IMR-90 (cell line): ENCODE measurements at regions not wholly inside any gene's neighbourhood (a gene's known extent, or its start where the extent isn't known, plus 50 kb on each side); places are given as distances from the start of the nearest gene placed in this dataset.

ENCODE experiments used
- ATAC-seq: fragments of 200-7000 bp; cut with Tn5 transposase; 2 replicates; pipeline ENCODE4 v1.9.1; 2020; ENCODE audit warnings: low read depth, mild to moderate bottlenecking, moderate library complexity
- BruUV-seq: library from RNA; stranded (reverse); fragments of 400-500 nt; replicated peaks from 2 replicates; lab custom pipeline; 2021; lab: Mats Ljungman, UMichigan
- CTCF ChIA-PET: fragments of 300-600 bp; formaldehyde crosslinking; extraction: SDS; loops from one replicate; lab custom pipeline; 2021; ENCODE audit warnings: antibody characterized with exemption; lab: Yijun Ruan, JAX
- POLR2A ChIA-PET: fragments of 300-600 bp; sonication (Branson Sonifier 250); formaldehyde crosslinking; loops from one replicate; lab custom pipeline; 2022; ENCODE audit warnings: antibody characterized with exemption; ENCODE audit not compliant: unreplicated experiment; lab: Charles Lee
- DNase-seq: peaks from one replicate; pipeline ENCODE4 v3.0.0; 2013
- H2AFZ ChIP-seq: replicated peaks from 2 replicates; pipeline ENCODE3; 2013; ENCODE audit warnings: low read length, mild to moderate bottlenecking; ENCODE audit not compliant: poor library complexity
- H2AK5ac ChIP-seq: 2 replicates; pipeline ENCODE4 v1.6.1; 2013; ENCODE audit warnings: low read depth, low read length, inconsistent platforms
- H2AK9ac ChIP-seq: replicated peaks from 2 replicates; pipeline ENCODE3; 2013; ENCODE audit warnings: mild to moderate bottlenecking, low read depth, low read length, moderate library complexity; ENCODE audit not compliant: poor library complexity
- H2BK120ac ChIP-seq: 2 replicates; pipeline ENCODE4 v1.6.1; 2013; ENCODE audit warnings: low read depth, low read length, inconsistent platforms
- H2BK15ac ChIP-seq: 3 replicates; pipeline ENCODE4 v1.6.1; 2013; ENCODE audit warnings: low read depth, low read length, inconsistent platforms
- H2BK20ac ChIP-seq: 2 replicates; pipeline ENCODE4 v1.6.1; 2013; ENCODE audit warnings: low read depth, mild to moderate bottlenecking, inconsistent platforms, low read length, moderate library complexity
- H2BK5ac ChIP-seq: 2 replicates; pipeline ENCODE4 v1.6.1; 2013; ENCODE audit warnings: mild to moderate bottlenecking, low read depth, low read length, inconsistent platforms; ENCODE audit not compliant: poor library complexity, severe bottlenecking
- H3K14ac ChIP-seq: replicated peaks from 2 replicates; pipeline ENCODE4 v1.6.1; 2013; ENCODE audit warnings: low read depth, low read length, inconsistent platforms
- H3K18ac ChIP-seq: 2 replicates; pipeline ENCODE4 v1.6.1; 2013; ENCODE audit warnings: low read depth, low read length, control low read depth
- H3K23ac ChIP-seq: 2 replicates; pipeline ENCODE4 v1.6.1; 2013; ENCODE audit warnings: low read depth, low read length, inconsistent platforms
- H3K27ac ChIP-seq: 2 replicates; pipeline ENCODE4 v1.5.1; 2013; ENCODE audit warnings: mild to moderate bottlenecking, control low read depth, low read length; ENCODE audit not compliant: insufficient read depth
- H3K27me3 ChIP-seq: 2 replicates; pipeline ENCODE4 v1.6.1; 2013; ENCODE audit warnings: low read length; ENCODE audit not compliant: control insufficient read depth, insufficient read depth
- H3K36me3 ChIP-seq: 2 replicates; pipeline ENCODE4 v1.6.1; 2013; ENCODE audit warnings: low read length, mixed read lengths; ENCODE audit not compliant: control insufficient read depth, insufficient read depth
- H3K4ac ChIP-seq: 2 replicates; pipeline ENCODE4 v1.6.1; 2013; ENCODE audit warnings: low read depth, low read length, inconsistent platforms
- H3K4me1 ChIP-seq: 2 replicates; pipeline ENCODE4 v1.6.1; 2013; ENCODE audit warnings: low read length, mixed read lengths; ENCODE audit not compliant: control insufficient read depth, insufficient read depth
- H3K4me2 ChIP-seq: 2 replicates; pipeline ENCODE4 v1.6.1; 2013; ENCODE audit warnings: low read depth, mild to moderate bottlenecking, control low read depth, low read length, moderate library complexity
- H3K4me3 ChIP-seq: 2 replicates; pipeline ENCODE4 v1.5.1; 2013; ENCODE audit warnings: low read depth, mild to moderate bottlenecking, control low read depth, low read length, moderate library complexity; ENCODE audit not compliant: insufficient read depth
- H3K56ac ChIP-seq: 2 replicates; pipeline ENCODE4 v1.6.1; 2013; ENCODE audit warnings: low read length, inconsistent platforms; ENCODE audit not compliant: insufficient read depth; ENCODE audit errors: extremely low read depth
- H3K79me1 ChIP-seq, 2 experiments: 2 replicates each; pipeline ENCODE4 v1.6.1; 2013; ENCODE audit warnings: low read length in 2 of 2, inconsistent platforms in 1 of 2, low read depth in 1 of 2
- H3K9ac ChIP-seq: 2 replicates; pipeline ENCODE4 v1.6.1; 2013; ENCODE audit warnings: low read depth, low read length, control low read depth
- H3K9me1 ChIP-seq: 2 replicates; pipeline ENCODE4 v1.6.1; 2013; ENCODE audit warnings: low read length, inconsistent platforms; ENCODE audit not compliant: insufficient read depth
- H3K9me3 ChIP-seq: 2 replicates; pipeline ENCODE4 v1.6.1; 2013; ENCODE audit warnings: low read length; ENCODE audit not compliant: control insufficient read depth, insufficient read depth
- H4K20me1 ChIP-seq: 2 replicates; pipeline ENCODE4 v1.6.1; 2013; ENCODE audit warnings: low read length, inconsistent platforms; ENCODE audit not compliant: insufficient read depth
- H4K5ac ChIP-seq: 2 replicates; pipeline ENCODE4 v1.6.1; 2013; ENCODE audit warnings: mild to moderate bottlenecking, low read depth, low read length, control low read depth
- H4K8ac ChIP-seq, 2 experiments: 2 replicates each; pipeline ENCODE4 v1.6.1; 2013; ENCODE audit warnings: low read depth in 2 of 2, low read length in 2 of 2, control low read depth in 1 of 2, inconsistent platforms in 1 of 2
- H4K91ac ChIP-seq: 2 replicates; pipeline ENCODE4 v1.6.1; 2013; ENCODE audit warnings: low read depth, low read length, inconsistent platforms; ENCODE audit not compliant: insufficient read depth
- BHLHE40 ChIP-seq: fragments of 150-350 bp; IDR thresholded peaks from 2 replicates; pipeline ENCODE4 v1.6.1; 2016; ENCODE audit warnings: mild to moderate bottlenecking, low read depth, low read length
- CEBPB ChIP-seq: IDR thresholded peaks from 2 replicates; pipeline ENCODE4 v1.6.1; 2012; ENCODE audit warnings: low read depth, low read length, improper control_type of control experiment
- CTCF ChIP-seq: conservative IDR thresholded peaks from 2 replicates; pipeline ENCODE4 v1.5.1; 2012; ENCODE audit warnings: mild to moderate bottlenecking, low read depth, low read length, improper control_type of control experiment
- ELK1 ChIP-seq: fragments of 150-350 bp; IDR thresholded peaks from 2 replicates; pipeline ENCODE4 v1.6.1; 2016; ENCODE audit warnings: low read depth, mild to moderate bottlenecking, low read length, moderate library complexity, borderline replicate concordance
- MAFK ChIP-seq: IDR thresholded peaks from 2 replicates; pipeline ENCODE4 v1.6.1; 2012; ENCODE audit warnings: low read depth, low read length, improper control_type of control experiment
- MAZ ChIP-seq: IDR thresholded peaks from 2 replicates; pipeline ENCODE4 v1.6.1; 2012; ENCODE audit warnings: low read depth, mild to moderate bottlenecking, low read length, improper control_type of control experiment, moderate library complexity, borderline replicate concordance
- MXI1 ChIP-seq: IDR thresholded peaks from 2 replicates; pipeline ENCODE4 v1.6.1; 2012; ENCODE audit warnings: low read depth, mild to moderate bottlenecking, low read length, moderate library complexity, borderline replicate concordance
- NFE2L2 ChIP-seq: fragments of 150-350 bp; IDR thresholded peaks from 2 replicates; pipeline ENCODE4 v1.6.1; 2016; ENCODE audit warnings: low read depth, mild to moderate bottlenecking, low read length
- POLR2A ChIP-seq: IDR thresholded peaks from 2 replicates; pipeline ENCODE4 v1.6.1; 2012; ENCODE audit warnings: mild to moderate bottlenecking, low read depth, low read length
- RFX5 ChIP-seq: IDR thresholded peaks from 2 replicates; pipeline ENCODE4 v1.8.0; 2012; ENCODE audit warnings: low read depth, mild to moderate bottlenecking, low read length, moderate library complexity
- SMC3 ChIP-seq: fragments of 150-350 bp; IDR thresholded peaks from 2 replicates; pipeline ENCODE4 v1.6.1; 2016; ENCODE audit warnings: low read depth, mild to moderate bottlenecking, antibody characterized with exemption, low read length, moderate library complexity
- USF2 ChIP-seq: fragments of 150-350 bp; IDR thresholded peaks from 2 replicates; pipeline ENCODE4 v1.6.1; 2017; ENCODE audit warnings: mild to moderate bottlenecking, antibody characterized with exemption, low read length, low read depth
- WGBS, 2 experiments: methylation state at CpG; one replicate each; pipeline versions ENCODE4 v1.1.5 to v1.1.7; 2013; ENCODE audit warnings: missing lambda C conversion rate in 2 of 2; ENCODE audit not compliant: insufficient read length in 1 of 2; ENCODE audit errors: extremely low coverage in 2 of 2; 5-methylcytosine and 5-hydroxymethylcytosine counted together
- dilution Hi-C: fragments of 300-500 bp; cut with HindIII; formaldehyde crosslinking; loops from one replicate; pipeline ENCODE4 v1.14.3; 2018; ENCODE audit warnings: low sequenced_read_pairs; ENCODE audit not compliant: unreplicated experiment
- in situ Hi-C: fragments of 300-500 bp; cut with MboI; formaldehyde crosslinking; loops from 3 replicates; pipeline ENCODE4 v1.14.3; 2019; ENCODE audit warnings: low sequenced_read_pairs, inconsistent platforms, mixed read lengths
- intact Hi-C: fragments of 100-400 bp; cut with micrococcal nuclease; formaldehyde crosslinking; loops from 2 replicates; pipeline ENCODE4 v1.10.0; 2022

GRCh38 chr9:88236511-88237478 is 98.5 kb upstream of the SPATA31C2 start (continued):
- no peak for TF ChIP-seq BHLHE40
- TF ChIP-seq RFX5: no peak

GRCh38 chr9:88235615-88236014 is 97.3 kb upstream of the SPATA31C2 start:
- intact Hi-C loops (no loop called here), dilution Hi-C loops (no loop called here), in situ Hi-C loops (no loop called here)
- peaks cover 4% of the 10 kb centered on the region; the same call in 1 of the 2 replicates for H3K9me3 ChIP-seq
- DNase-seq (no peak), ATAC-seq (no peak)
- H2AFZ ChIP-seq: no peak overlapping the region
- no peak overlapping the region for H3K27ac ChIP-seq
- H3K9ac ChIP-seq: no peak overlapping the region
- H4K20me1 ChIP-seq: no peaks in the 10 kb centered on the region
- no peak overlapping the region for H4K5ac ChIP-seq
- no peak overlapping the region for H3K18ac ChIP-seq
- no peak overlapping the region for H2AK5ac ChIP-seq
- H3K4me1 ChIP-seq: peaks cover 5% of the 10 kb centered on the region; the same call in 1 of the 2 replicates
- no peak overlapping the region for H2BK20ac ChIP-seq
- no peak overlapping the region for H3K23ac ChIP-seq
- no peak overlapping the region for H2BK120ac ChIP-seq
- no peak overlapping the region for H3K4me3 ChIP-seq
- H3K56ac ChIP-seq: no peak overlapping the region
- no TSS peak for BruUV-seq
- H2BK15ac ChIP-seq: no peak overlapping the region
- no peak overlapping the region for H3K4me2 ChIP-seq
- no peaks in the 10 kb centered on the region for H3K36me3 ChIP-seq
- H3K79me1 ChIP-seq: no peaks in the 10 kb centered on the region
- H3K14ac ChIP-seq: no peak overlapping the region
- no peak overlapping the region for H4K91ac ChIP-seq
- no peaks in the 10 kb centered on the region for H3K27me3 ChIP-seq
- H3K4ac ChIP-seq: no peak overlapping the region
- ChIA-PET POLR2A (no interaction called here), CTCF (no interaction called here)
- H2AK9ac ChIP-seq: no peak overlapping the region
- H4K8ac ChIP-seq: no peak overlapping the region
- no CpG with 5 or more reads among the region's 2 CpGs for WGBS, 2 experiments
- H3K9me1 ChIP-seq: no peaks in the 10 kb centered on the region; the same call in 1 of the 2 replicates
- H2BK5ac ChIP-seq: no peak overlapping the region
- no peak for TF ChIP-seq NFE2L2
- no peak for TF ChIP-seq MXI1
- no peak for TF ChIP-seq SMC3
- no peak for TF ChIP-seq MAFK
- no peak for TF ChIP-seq BHLHE40
- TF ChIP-seq CTCF: no peak
- no peak for TF ChIP-seq POLR2A
- TF ChIP-seq ELK1: no peak
- TF ChIP-seq RFX5: no peak
- TF ChIP-seq MAZ: no peak
- no peak for TF ChIP-seq USF2
- TF ChIP-seq CEBPB: no peak
